Hepatocyte (in vitro differentiated cells): ENCODE measurements at regions not wholly inside any gene's neighbourhood (a gene's known extent, or its start where the extent isn't known, plus 50 kb on each side); places are given as distances from the start of the nearest gene placed in this dataset.

Source experiments
- DNase-seq: peaks from one replicate; pipeline ENCODE4 v3.0.0-alpha.2; 2016; ENCODE audit warnings: low spot score
- H2AFZ ChIP-seq: fragments of 200-600 bp; sonication (generic); 2 replicates; pipeline ENCODE4 v1.6.0; 2016; ENCODE audit warnings: antibody characterized with exemption, mild to moderate bottlenecking
- H3K27ac ChIP-seq: fragments of 200-600 bp; sonication (generic); 2 replicates; pipeline ENCODE4 v1.5.1; 2016; ENCODE audit warnings: mild to moderate bottlenecking
- H3K27me3 ChIP-seq: fragments of 200-600 bp; sonication (generic); 2 replicates; pipeline ENCODE4 v1.6.1; 2016
- H3K36me3 ChIP-seq: fragments of 200-600 bp; sonication (generic); replicated peaks from 2 replicates; pipeline ENCODE4 v1.5.1; 2016; ENCODE audit warnings: low read depth; ENCODE audit not compliant: insufficient read depth
- H3K4me1 ChIP-seq: fragments of 200-600 bp; sonication (generic); 2 replicates; pipeline ENCODE4 v1.5.1; 2016; ENCODE audit warnings: mild to moderate bottlenecking, moderate library complexity; ENCODE audit not compliant: insufficient read depth
- H3K4me2 ChIP-seq: fragments of 200-600 bp; sonication (generic); 2 replicates; pipeline ENCODE4 v1.6.0; 2016
- H3K4me3 ChIP-seq: fragments of 200-600 bp; sonication (generic); 2 replicates; pipeline ENCODE4 v1.5.1; 2016; ENCODE audit warnings: mild to moderate bottlenecking
- H3K79me2 ChIP-seq: fragments of 200-600 bp; sonication (generic); 2 replicates; pipeline ENCODE4 v1.6.0; 2017; ENCODE audit warnings: mild to moderate bottlenecking
- H3K9me2 ChIP-seq: fragments of 200-600 bp; sonication (generic); replicated peaks from 2 replicates; pipeline ENCODE4 v1.6.0; 2017; ENCODE audit warnings: mild to moderate bottlenecking; ENCODE audit not compliant: insufficient read depth
- H3K9me3 ChIP-seq: fragments of 200-600 bp; sonication (generic); 2 replicates; pipeline ENCODE4 v1.5.1; 2016; ENCODE audit warnings: low read depth, mild to moderate bottlenecking
- H4K20me1 ChIP-seq: fragments of 200-600 bp; sonication (generic); 2 replicates; pipeline ENCODE4 v1.6.0; 2016; ENCODE audit warnings: mild to moderate bottlenecking; ENCODE audit not compliant: insufficient read depth, poor library complexity, severe bottlenecking
- CTCF ChIP-seq: fragments of 200-600 bp; sonication (generic); IDR thresholded peaks from 2 replicates; pipeline ENCODE4 v1.5.1; 2016; ENCODE audit warnings: antibody characterized with exemption, mild to moderate bottlenecking; ENCODE audit not compliant: poor library complexity
- EZH2 ChIP-seq: fragments of 200-600 bp; sonication (generic); IDR thresholded peaks from 2 replicates; pipeline ENCODE4 v1.6.1; 2016; ENCODE audit warnings: antibody characterized with exemption, mild to moderate bottlenecking, borderline replicate concordance
- EZH2phosphoT487 ChIP-seq: fragments of 200-600 bp; sonication (generic); IDR thresholded peaks from one replicate; pipeline ENCODE4 v1.6.1; 2018; ENCODE audit warnings: antibody characterized with exemption, mild to moderate bottlenecking, low read depth, moderate library complexity; ENCODE audit not compliant: unreplicated experiment, severe bottlenecking
- WGBS: methylation state at CpG from one replicate; pipeline ENCODE4 v1.1.6; 2016; ENCODE audit warnings: low lambda C conversion rate; ENCODE audit errors: missing lambda C conversion rate; 5-methylcytosine and 5-hydroxymethylcytosine counted together

GRCh38 chr17:53900951-53901350, 78.2 kb downstream of the KIF2B start:
- no peak for DNase-seq
- H3K4me2 ChIP-seq: no peak overlapping the region
- no peaks in the 10 kb centered on the region for H3K36me3 ChIP-seq
- no peaks in the 10 kb centered on the region for H3K79me2 ChIP-seq
- H3K9me3 ChIP-seq: no peaks in the 10 kb centered on the region
- H3K27ac ChIP-seq: no peak overlapping the region
- no peaks in the 10 kb centered on the region for H3K27me3 ChIP-seq
- 78% methylated on average over 1 of the region's 1 CpG for WGBS
- no peak for TF ChIP-seq CTCF
- no peak for TF ChIP-seq EZH2phosphoT487
- TF ChIP-seq EZH2: no peak
- H3K4me1 ChIP-seq: no peaks in the 10 kb centered on the region
- H4K20me1 ChIP-seq: no peaks in the 10 kb centered on the region
- no peak overlapping the region for H2AFZ ChIP-seq
- H3K4me3 ChIP-seq: no peak overlapping the region
- H3K9me2 ChIP-seq: no peaks in the 10 kb centered on the region

GRCh38 chr17:53907435-53907834, 84.7 kb downstream of the KIF2B start:
- H3K4me2 ChIP-seq: no peak overlapping the region
- H3K79me2 ChIP-seq: no peaks in the 10 kb centered on the region
- H3K9me2 ChIP-seq: no peaks in the 10 kb centered on the region
- H2AFZ ChIP-seq: no peak overlapping the region
- no peaks in the 10 kb centered on the region for H4K20me1 ChIP-seq
- no peak for TF ChIP-seq CTCF
- TF ChIP-seq EZH2: no peak
- no peak for TF ChIP-seq EZH2phosphoT487
- WGBS: 52% methylated on average over 1 of the region's 1 CpG
- no peak for DNase-seq
- H3K4me1 ChIP-seq: no peaks in the 10 kb centered on the region
- no peaks in the 10 kb centered on the region for H3K27me3 ChIP-seq
- no peaks in the 10 kb centered on the region for H3K36me3 ChIP-seq
- no peak overlapping the region for H3K27ac ChIP-seq
- no peaks in the 10 kb centered on the region for H3K9me3 ChIP-seq
- H3K4me3 ChIP-seq: no peak overlapping the region

- H3K9me3 ChIP-seq: no peaks in the 10 kb centered on the region
- no peaks in the 10 kb centered on the region for H3K36me3 ChIP-seq
- WGBS: 91% methylated on average over 3 of the region's 3 CpGs
- DNase-seq: no peak
- no peaks in the 10 kb centered on the region for H3K4me1 ChIP-seq
- H3K79me2 ChIP-seq: no peaks in the 10 kb centered on the region
- H3K9me2 ChIP-seq: no peaks in the 10 kb centered on the region
- no peak overlapping the region for H2AFZ ChIP-seq
- H3K27ac ChIP-seq: no peak overlapping the region
- no peak overlapping the region for H3K4me2 ChIP-seq
- no peak overlapping the region for H3K4me3 ChIP-seq
- H3K27me3 ChIP-seq: no peaks in the 10 kb centered on the region
- H4K20me1 ChIP-seq: no peaks in the 10 kb centered on the region
- TF ChIP-seq EZH2phosphoT487 (no peak), CTCF (no peak), EZH2 (no peak)
Observed at GRCh38 chr17:53909802-53910201, 87.1 kb downstream of the KIF2B start.

- no peaks in the 10 kb centered on the region for H4K20me1 ChIP-seq
- no peak overlapping the region for H3K27ac ChIP-seq
- no peaks in the 10 kb centered on the region for H3K36me3 ChIP-seq
- H2AFZ ChIP-seq: no peak overlapping the region
- no peak overlapping the region for H3K4me3 ChIP-seq
- no peaks in the 10 kb centered on the region for H3K9me2 ChIP-seq
- TF ChIP-seq CTCF (no peak), EZH2 (no peak), EZH2phosphoT487 (no peak)
- WGBS: 40% methylated on average over 1 of the region's 1 CpG
- no peak for DNase-seq
- no peak overlapping the region for H3K4me2 ChIP-seq
- no peaks in the 10 kb centered on the region for H3K27me3 ChIP-seq
- H3K9me3 ChIP-seq: no peaks in the 10 kb centered on the region
- H3K79me2 ChIP-seq: no peaks in the 10 kb centered on the region
- no peaks in the 10 kb centered on the region for H3K4me1 ChIP-seq
Observed at GRCh38 chr17:53912117-53912516, 89.4 kb downstream of the KIF2B start.
